ENCODE measurements at regions not wholly inside any gene's neighbourhood (a gene's known extent, or its start where the extent isn't known, plus 50 kb on each side); places are given as distances from the start of the nearest gene placed in this dataset.

DNA sequence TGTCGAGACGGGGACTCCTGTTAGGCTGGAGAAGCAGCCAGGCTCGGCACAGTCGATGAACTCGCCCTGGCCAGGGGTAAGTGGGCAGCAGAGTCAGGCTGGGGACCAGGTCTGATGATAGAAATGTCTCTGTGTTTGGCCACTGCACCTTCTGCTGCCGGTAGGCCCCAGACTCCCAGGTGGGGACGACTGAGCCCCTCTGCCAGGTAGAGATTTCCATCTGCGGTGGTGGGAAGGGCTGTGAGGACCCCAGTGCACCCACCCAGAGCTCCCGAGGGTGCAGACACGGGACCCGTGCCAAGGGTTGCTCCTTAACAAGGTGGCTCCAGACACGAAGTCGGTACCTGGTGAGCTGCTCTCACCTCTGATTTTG is 862.5 kb downstream of the TBC1D22A start:
- TF ChIP-seq, protein P1, sequence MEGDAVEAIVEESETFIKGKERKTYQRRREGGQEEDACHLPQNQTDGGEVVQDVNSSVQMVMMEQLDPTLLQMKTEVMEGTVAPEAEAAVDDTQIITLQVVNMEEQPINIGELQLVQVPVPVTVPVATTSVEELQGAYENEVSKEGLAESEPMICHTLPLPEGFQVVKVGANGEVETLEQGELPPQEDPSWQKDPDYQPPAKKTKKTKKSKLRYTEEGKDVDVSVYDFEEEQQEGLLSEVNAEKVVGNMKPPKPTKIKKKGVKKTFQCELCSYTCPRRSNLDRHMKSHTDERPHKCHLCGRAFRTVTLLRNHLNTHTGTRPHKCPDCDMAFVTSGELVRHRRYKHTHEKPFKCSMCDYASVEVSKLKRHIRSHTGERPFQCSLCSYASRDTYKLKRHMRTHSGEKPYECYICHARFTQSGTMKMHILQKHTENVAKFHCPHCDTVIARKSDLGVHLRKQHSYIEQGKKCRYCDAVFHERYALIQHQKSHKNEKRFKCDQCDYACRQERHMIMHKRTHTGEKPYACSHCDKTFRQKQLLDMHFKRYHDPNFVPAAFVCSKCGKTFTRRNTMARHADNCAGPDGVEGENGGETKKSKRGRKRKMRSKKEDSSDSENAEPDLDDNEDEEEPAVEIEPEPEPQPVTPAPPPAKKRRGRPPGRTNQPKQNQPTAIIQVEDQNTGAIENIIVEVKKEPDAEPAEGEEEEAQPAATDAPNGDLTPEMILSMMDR (IDR thresholded peaks at IDR 0.05): no peak
- no peak for TF ChIP-seq POLR2A (IDR thresholded peaks at IDR 0.05)

All from esophagus squamous epithelium (tissue), 4 donors.